Mammary epithelial cell (primary cell): ENCODE measurements at regions not wholly inside any gene's neighbourhood (a gene's known extent, or its start where the extent isn't known, plus 50 kb on each side); places are given as distances from the start of the nearest gene placed in this dataset.

Source experiments
- CTCF ChIP-seq, 2 donors: IDR thresholded peaks in 1 of 2; conservative IDR thresholded peaks in 1 of 2; 2 replicates each; pipeline ENCODE4 v1.5.1; 2011 to 2012; ENCODE audit warnings: inconsistent platforms in 2 of 2, low read length in 2 of 2, mild to moderate bottlenecking in 2 of 2, control low read depth in 1 of 2, low read depth in 1 of 2; ENCODE audit not compliant: insufficient read depth in 1 of 2; ENCODE audit errors: extremely low read depth in 1 of 2
- EZH2 ChIP-seq: IDR thresholded peaks from 2 replicates; pipeline ENCODE4 v1.6.1; 2012; ENCODE audit warnings: low read length, inconsistent platforms, borderline replicate concordance

GRCh38 chr15:70495991-70496599 lies 267.3 kb downstream of the UACA start:
- TF ChIP-seq CTCF (conservative IDR thresholded peaks at IDR 0.05 in 1 of 2, IDR thresholded peaks at IDR 0.05 in 1 of 2; ENCODE audit: extremely low read depth in 1 of 2, insufficient read depth in 1 of 2, low read depth in 1 of 2, low read length in 2 of 2) (no peak), EZH2 (no peak)
